Stimulated activated CD4-positive, alpha-beta T cell treated with anti-CD3 and anti-CD28 coated beads, Interleukin-4, amount 100 ng/mL, for 48 hours (primary cell): ENCODE measurements at regions not wholly inside any gene's neighbourhood (a gene's known extent, or its start where the extent isn't known, plus 50 kb on each side); places are given as distances from the start of the nearest gene placed in this dataset.

Source experiments
- DNase-seq, 2 donors: peaks; one replicate each; pipeline ENCODE4 v3.0.0-alpha.2; 2020; ENCODE audit warnings: low read depth in 2 of 2

DNA sequence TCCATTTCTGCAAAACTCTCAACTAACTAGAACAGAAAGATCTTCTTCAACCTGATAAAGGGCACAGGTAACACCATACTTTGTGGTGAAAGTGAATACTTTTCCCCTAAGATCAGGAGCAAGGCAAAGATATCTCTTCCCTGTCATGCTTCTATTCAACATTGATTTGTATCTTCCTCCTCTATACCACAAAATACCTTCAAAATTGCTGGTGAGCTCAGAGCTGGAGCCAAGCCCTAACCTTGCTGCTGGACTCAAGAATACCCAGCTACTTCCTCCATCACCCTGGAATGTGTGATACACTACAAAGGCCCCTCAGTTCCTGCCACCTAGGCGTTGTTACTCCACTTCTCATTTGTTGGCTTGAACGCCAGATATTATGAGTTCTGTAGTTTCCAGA lies 499.0 kb downstream of the ACTL7B start:
- no peak for DNase-seq

DNA sequence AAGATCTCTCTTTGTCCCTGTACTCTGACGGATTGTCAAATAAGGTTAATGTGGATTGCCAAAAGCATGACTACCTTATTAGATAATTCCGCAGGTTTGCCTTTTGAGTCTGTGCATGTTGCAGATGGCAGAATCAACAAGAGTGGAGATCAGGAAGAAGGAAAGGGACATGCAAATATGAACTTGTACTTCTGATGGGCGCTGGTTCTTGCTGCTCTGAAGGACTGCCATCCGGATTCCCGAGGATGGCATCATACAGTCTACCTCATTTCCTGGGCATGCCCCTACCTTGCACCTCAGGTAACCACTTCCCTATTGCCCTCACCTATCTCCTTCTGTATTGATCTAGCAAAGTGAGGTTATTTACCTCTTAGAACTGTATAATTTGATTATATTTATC lies 504.2 kb downstream of the ACTL7B start:
- no peak for DNase-seq

DNA sequence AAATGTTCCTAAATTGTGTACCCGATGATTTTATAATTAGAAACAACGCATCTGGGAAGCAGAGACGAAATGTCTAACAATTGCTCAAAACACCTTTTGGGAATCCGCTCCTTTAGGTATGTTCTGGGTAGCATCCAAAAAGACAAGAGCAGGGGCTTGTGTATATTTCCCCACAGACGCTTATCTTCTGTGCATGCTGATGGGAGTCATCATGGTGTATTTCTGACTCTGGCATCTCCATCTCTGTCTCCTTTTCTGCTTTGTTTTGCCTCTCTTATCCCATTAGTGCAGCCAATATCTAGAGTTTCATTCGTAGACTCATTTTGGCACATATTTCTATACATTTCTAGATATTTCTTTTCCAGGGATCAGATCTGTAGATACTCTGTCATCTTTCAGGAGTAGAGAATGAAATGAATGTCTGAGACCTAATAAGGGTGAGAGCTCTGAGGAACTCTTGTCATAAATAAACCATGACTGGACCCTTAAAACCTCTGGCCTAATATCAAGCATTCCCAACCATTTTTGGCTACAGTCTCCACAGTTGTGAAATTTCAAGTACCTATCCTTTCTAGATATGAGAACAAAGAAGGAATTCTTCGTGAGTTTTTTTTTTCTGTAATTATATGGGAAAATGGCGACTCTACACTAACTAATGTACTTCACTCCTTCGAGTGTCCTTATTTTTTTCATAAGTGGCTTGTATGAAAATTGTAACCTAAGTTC lies 508.2 kb downstream of the ACTL7B start:
- no peak for DNase-seq

DNA sequence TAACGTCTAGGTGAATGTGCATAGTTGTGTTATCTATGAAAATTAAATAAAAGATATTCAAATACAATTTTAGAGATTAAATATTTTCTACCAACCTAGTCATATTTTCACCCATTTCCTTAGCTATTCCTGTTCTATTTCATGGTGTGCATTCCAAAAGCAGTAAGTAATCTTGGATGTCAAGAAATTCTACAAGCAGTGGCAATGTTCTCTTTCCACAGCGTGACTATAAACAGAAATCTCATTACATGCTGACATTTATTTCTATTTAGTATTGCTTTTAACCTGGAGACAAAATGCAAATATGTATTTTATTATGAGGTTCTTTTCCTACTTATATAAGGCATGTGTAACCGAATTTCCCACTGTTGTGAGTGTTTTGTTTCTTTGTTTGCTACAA lies 510.0 kb downstream of the ACTL7B start:
- no peak for DNase-seq

DNA sequence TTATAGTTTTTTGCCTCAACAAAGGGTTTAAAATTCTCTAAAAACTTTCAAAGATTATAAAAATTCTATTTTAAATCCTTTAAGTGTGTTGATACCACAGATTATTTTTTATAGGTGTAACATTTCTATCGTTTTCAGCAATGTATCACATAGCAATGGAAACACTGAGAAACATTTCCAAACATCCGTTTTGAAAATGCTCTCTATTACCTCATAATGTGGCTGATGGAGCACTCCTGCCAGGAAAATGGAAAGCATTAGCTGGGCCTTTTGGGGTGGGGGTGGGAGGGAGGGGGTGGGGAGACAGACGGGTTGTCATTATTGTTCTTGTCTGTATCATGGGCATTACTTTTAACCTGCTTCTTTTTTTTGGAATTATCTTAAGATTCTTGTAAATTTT lies 516.5 kb downstream of the ACTL7B start:
- DNase-seq, result no peak

DNA sequence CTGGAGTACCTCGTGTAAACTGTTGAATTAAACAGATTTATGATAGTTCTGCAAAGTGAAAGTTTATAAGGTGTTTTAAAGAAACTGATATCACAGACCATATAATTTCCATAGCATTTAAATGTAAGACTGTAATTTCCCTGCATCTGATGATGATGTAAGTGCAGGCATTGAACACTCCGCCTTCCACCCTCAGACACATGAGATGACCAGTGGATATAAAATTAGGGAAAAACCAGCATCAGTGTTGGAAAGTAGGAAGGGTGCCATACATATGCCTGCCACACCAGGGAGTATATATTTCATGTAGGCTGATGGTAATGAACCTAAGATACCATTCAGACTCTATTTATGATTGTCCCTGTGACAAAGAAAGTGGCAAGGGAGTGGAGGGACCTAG lies 519.2 kb downstream of the ACTL7B start:
- DNase-seq, result no peak

DNA sequence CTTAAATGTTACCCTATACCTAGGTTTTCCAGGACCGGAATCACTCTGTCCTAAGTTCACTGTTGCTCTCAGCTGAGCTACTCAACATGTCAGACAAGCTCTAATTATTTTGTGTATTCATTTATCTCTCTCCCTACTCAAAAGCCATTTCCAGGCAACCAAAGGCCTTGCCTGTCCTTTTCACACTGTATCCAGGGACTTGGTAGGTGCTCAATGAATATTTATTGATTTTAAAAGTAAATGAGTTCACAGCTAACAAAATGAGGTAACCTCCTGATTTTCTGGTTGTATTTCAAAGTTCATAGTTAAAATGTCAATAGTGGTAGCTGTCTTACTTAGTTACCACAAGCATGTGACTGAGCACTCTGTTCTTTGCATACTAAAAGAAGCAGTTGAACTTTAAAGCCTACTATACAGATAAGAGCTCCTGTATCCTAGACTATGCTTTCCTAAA lies 522.2 kb downstream of the ACTL7B start:
- DNase-seq, result no peak

DNA sequence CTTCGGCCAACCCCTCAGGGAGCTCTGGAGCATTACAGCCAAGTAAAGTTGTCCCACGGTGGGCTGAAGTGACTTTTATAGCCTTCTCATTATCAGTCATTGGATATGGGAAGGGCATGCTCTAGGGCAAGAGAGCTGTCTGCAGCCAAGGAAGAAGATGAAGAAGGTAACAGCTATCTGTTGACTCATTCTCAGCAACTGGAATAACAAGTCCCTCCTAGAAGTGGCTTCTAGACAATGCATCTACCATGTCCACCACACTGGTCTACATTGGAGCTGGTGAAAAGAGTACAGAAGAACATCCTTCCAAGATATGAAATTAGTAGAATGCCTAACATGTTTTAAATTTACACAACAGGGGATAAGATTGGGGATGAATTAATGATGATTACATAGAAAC lies 524.2 kb downstream of the ACTL7B start:
- no peak for DNase-seq

DNA sequence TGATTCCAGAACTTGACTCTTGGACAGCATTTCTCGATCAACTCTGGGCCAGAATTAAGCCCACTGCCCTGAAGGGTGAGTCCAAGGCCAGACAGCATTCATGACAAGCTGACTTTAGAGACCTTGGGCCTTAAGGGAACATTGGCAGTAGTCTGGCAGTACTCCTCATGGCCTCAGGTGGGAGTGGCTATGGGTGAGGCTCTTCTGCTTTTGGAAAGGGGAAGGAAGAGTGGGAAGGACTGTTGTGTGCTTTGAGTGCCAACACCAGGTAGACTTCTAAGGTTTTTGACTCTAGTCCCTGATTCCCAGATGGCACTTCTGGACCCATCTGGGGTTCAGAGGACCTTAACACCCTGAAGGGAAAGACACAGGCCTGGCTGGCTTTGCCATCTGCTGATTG lies 530.4 kb downstream of the ACTL7B start:
- DNase-seq, result no peak

DNA sequence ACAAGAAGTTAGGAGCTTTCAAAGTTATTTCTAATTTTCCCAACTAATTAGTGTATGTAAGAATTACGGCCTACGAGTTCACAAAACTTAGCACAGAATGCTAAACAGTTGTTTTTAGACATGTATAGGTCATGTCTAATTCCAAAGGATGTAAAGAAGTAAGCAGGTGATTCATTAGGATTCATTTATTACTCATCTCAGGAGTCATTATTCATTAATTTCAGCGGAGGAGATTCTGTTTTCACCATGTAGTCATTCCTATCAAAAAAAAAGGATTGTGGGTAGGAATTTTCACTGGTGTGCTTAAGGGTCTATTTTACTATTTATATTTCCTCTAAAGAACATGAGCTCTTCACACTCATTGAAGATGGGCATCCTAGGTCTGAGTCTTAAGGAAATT lies 532.2 kb downstream of the ACTL7B start:
- DNase-seq, result no peak

DNA sequence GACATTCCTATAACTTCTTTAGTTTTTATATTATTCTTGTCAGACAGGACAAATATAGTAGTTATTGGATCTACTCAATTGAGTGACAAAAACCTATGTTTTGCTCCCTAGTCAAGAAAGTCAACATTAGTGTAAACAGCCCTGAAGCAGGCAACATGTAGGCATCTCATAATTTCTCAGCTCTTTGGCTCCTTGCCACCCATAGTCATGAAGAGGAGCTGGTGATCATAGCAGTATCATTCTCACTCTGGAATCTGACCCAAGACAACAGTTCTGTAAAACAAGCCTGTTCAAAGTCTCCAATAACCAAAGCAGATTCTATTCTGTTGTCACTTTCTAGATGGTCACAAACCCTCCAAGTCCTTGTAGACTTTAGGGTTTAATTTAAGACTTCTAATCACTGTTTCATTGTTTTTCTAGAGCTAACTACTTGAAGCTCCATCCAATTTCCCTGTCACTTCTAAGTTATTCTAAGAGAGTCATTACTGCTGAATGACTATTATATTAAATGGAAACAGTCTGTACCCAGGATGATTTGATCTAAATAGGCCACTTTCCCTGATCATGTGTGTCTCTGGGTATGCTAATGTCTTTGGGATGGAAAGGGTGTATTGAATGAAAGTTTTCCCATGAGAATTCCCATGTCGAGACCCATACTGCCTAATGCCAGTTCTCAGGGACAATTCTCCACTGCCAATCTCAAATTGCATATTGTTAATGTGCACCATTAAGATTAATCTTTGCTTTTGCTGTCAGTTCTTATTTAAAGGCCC lies 533.3 kb downstream of the ACTL7B start:
- DNase-seq, result no peak

DNA sequence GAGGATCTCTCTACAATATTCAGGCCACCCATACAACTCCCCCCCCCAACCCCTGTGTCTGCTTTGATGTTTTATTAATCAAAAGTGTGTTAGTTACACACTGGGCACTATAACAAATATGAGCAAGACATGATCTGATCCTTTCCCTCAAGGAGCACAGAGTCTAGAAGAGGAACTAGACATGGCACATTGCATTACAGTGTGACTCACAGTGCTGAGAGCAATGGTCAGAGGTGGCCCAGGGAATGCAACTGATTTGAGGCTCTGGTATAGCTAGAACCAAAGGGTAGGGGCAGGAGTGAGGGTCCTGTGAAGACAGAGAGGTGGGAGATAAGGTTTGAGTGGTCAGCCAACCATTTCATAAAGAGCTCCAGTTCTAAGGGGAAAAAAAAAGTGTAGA lies 539.2 kb downstream of the ACTL7B start:
- no peak for DNase-seq

DNA sequence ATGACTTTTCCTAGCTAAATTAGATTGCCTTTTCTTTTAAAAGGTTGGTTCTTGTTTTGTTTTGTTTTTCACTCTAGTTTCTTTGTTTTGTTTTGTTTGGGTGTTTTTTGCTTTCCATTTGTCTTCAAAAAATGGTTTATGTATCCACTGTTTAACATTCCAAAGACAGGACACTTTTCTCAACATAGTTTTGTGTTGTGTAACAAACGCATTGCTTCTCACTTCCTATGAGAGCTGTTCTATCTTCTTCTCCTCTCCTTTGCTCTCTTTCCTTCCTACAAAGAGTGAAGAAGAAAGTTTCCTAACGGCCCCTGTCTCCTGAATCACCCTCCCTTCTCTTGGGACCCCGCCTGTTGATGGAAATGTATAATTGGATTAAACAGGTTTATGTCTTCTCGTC lies 539.7 kb downstream of the ACTL7B start:
- DNase-seq, result no peak

DNA sequence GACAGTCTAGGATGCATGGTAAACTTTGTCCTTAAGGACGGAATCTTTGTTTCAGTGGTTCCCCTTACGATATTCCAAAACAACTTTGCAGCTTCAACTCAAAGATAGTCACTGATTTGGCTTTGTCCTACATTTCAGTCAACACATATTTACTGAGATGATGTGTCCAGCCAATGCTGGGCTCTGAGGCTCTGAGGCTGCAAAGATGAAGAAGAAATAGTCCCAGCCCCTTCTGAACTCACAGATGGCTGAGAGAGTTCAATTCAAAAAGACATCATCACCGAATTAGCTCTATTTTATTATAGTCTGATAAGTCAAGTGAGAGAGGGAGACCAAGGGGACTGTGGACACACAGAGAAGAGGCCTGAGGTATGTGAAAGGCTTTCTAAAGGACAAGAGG lies 544.0 kb downstream of the ACTL7B start:
- DNase-seq, result no peak

DNA sequence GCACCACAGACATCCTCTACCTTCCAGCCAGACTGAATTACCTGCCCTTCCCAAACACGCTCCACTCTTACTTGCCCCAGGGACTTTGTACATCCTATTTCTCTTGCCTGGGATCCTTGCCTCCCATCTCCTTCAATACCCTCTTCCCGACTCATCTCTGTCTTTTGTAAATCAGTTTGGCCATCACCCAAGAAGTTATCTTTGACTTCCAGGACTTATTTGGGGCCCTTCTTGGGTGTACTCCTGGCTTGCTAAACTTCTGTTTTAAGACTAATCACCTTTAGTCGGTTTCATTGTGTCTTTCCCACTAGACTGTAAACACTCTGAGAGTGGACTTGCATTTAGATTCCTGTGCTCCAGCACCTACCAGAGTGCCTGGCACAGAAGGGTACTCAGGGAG lies 545.6 kb downstream of the ACTL7B start:
- no peak for DNase-seq

DNA sequence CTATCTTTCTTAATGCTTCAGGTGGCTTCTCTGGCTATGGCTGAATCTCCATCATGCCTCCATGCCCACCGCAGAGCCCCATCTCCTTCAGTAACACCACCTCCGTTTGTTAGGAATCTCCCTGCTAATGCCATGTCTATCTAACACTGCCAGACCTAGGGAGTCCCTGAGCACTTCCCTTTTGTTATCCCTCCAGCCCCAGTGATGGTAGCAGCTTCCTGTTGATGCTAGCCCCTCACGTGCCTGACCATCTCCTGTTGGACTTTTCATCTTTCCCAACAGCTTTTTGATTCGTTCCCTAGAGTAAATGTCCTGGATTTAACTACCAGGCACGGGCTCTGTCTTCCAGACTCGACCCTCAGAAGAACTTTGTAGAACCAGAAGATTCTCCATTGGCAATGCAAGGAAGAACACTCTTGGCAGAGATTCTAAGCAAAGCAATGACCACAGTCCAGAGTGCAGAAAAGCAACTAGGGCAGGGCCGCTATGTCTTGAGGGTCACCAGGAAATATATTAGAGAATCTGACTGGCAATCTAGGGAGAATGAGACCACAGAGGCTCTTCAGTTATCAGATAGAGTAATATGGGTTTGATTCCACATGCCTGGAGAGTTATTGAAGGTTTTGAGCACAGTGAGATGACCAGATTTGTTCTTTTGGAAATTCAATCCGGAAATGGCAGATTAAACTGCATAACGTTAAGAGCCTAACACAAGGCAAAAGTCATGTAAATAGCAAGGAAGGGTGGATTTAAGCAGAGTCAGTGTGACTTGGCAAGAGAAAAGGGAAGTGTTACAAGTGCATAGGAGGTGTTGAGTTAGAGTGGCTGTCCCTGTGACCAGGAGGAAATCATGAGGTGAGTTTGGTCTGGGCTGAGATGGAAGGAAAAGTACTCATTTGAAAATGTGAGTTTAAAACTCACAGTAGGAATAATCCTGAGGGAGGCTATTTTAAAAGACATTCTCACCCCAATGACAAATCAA lies 555.2 kb downstream of the ACTL7B start:
- no peak for DNase-seq

DNA sequence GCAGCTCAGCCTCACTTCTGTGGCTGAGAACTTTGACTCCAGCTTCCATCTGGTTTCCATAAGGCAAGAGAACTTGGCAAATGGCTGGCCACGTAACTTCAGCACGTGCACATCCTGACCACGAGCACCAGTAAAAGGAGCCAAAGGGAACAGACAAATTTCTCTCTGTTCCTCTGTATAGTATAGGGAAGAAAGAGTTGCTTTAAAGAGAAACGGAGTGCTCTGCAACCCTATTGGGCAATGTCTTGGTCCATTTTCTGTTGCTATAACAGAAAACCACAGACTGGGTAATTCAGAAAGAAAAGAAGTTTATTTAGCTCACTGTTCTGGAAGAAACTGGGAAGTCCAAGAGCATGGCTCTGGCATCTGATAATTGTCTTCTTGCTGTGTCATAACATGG lies 558.7 kb downstream of the ACTL7B start:
- no peak for DNase-seq

DNA sequence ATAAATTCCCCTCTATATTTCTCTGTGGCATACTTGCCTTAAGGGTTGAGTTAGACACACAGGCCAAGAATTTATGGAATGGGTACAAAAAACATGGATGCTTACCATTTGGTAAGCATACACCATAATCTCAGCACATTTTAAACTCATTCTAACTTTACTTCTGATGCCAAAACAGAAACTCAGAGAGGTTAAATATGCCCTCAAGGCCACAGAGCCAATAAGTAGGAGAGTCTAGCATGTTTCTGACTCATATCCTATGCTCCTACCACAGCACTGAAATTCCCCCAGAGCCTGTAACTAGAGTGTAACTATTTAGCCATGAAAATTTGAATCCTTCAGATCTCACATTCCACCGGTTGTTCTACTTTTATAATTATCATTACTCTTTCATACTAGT lies 559.7 kb downstream of the ACTL7B start:
- DNase-seq, result no peak

DNA sequence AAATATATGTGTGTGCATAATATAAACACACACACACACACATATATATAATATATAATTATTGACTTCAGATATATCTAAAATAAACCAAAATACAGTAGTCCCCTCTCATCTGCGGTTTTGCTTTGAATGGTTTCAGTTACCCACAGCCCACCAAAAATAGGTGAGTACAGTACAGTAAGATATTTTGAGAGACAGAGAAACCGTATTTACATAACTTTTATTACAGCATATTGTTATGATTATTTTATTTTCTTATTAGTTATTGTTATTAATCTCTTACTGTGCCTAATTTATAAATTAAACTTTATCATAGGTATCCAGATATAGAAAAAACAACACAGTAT lies 564.2 kb downstream of the ACTL7B start:
- no peak for DNase-seq

DNA sequence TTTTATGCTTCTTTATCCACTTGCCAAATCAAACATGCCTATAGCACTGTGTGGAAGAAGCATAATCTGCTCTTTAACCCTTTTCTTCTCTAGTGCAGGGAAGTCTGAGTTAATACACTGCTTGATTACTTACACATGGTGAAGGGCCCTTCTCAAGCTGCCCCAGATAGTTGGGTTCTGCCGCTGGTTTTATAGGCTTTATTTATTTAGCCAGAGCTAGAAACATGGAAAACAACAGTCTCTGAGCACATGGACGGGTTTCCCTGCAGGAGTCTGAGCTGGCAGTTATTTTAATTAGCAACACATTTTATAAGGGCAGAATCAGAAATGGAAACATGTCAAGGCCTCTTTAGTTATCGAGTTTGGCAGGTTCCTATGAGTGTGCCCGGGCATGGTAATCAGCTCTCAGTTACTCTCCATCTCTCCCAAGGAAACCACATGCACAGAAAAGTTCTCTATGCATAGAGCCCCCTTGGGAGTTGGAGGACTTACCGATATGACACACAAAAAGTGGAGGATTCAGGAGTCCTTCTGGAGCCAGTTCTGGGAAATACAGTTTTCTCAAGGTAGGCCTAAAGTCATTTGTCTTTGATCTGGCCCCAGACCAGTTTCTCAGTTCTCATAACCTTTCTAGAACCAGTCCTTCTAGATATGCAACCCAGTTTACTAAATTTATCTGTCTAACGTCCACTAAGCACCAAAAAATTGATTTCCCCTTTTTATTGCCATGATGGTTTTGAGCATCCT lies 564.8 kb downstream of the ACTL7B start:
- DNase-seq, result no peak

DNA sequence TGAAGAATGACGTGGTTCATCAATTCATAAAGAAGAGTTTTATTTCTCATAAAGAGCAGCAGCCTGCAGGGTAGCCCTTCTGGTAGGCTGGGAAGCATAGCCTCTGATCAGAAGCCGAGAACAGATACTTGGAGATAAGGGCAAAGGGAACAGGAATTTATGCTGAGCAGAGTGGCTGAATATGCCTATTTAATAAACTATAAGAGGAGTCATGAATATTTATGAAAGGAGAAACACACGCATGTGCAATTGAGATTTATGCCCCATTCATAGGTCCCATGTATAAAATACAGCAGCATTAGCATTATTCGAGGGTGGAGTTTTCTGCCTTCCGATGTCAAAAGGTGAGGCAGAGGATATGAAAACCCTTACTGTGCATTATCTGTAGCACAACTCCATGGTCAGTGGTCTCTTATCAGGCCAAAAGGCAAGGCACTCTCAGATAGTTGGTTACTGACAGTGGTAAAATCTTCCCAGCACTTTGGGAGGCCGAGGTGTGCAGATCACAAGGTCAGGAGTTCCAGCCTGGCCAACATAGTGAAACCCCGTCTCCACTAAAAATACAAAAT lies 569.1 kb downstream of the ACTL7B start:
- DNase-seq, result no peak
